HG03280 (cell line): ENCODE measurements at regions not wholly inside any gene's neighbourhood (a gene's known extent, or its start where the extent isn't known, plus 50 kb on each side); places are given as distances from the start of the nearest gene placed in this dataset.

Experiments used
- ATAC-seq: cut with Tn5 transposase; IDR thresholded peaks from one replicate; pipeline ENCODE4 v1.9.1; 2021; ENCODE audit warnings: mild to moderate bottlenecking, moderate library complexity; ENCODE audit not compliant: unreplicated experiment

- ATAC-seq = no peak
Observed at GRCh38 chr5:61777292-61777691, 445.2 kb downstream of the ZSWIM6 start.

- no peak for ATAC-seq
Observed at GRCh38 chr5:61779743-61780142, 447.7 kb downstream of the ZSWIM6 start.

- ATAC-seq = no peak
Observed at GRCh38 chr5:61783481-61783880, 451.4 kb downstream of the ZSWIM6 start.

GRCh38 chr5:61784341-61784740 lies 452.3 kb downstream of the ZSWIM6 start:
- ATAC-seq = no peak

GRCh38 chr5:61788548-61788947 lies 456.5 kb downstream of the ZSWIM6 start:
- no peak for ATAC-seq

GRCh38 chr5:61790007-61790406 lies 457.9 kb downstream of the ZSWIM6 start:
- ATAC-seq = no peak

- peak; percentile 95 for ATAC-seq
Observed at GRCh38 chr5:61790678-61791077, 458.6 kb downstream of the ZSWIM6 start.

- no peak for ATAC-seq
Observed at GRCh38 chr5:61796773-61797172, 464.7 kb downstream of the ZSWIM6 start.

- no peak for ATAC-seq
Observed at GRCh38 chr5:61800450-61800849, 468.4 kb downstream of the ZSWIM6 start.

GRCh38 chr5:61801174-61801573 lies 469.1 kb downstream of the ZSWIM6 start:
- ATAC-seq = no peak

- ATAC-seq = no peak
Observed at GRCh38 chr5:61802456-61802855, 470.4 kb downstream of the ZSWIM6 start.

GRCh38 chr5:61805101-61805500 lies 473.0 kb downstream of the ZSWIM6 start:
- ATAC-seq = no peak

GRCh38 chr5:61806491-61807020 lies 474.5 kb downstream of the ZSWIM6 start:
- no peak for ATAC-seq

- no peak for ATAC-seq
Observed at GRCh38 chr5:61808091-61808490, 476.0 kb downstream of the ZSWIM6 start.

GRCh38 chr5:61808909-61809308 lies 476.9 kb downstream of the ZSWIM6 start:
- no peak for ATAC-seq

GRCh38 chr5:61809651-61810050 lies 477.6 kb downstream of the ZSWIM6 start:
- ATAC-seq = no peak

GRCh38 chr5:61811052-61811451 lies 479.0 kb downstream of the ZSWIM6 start:
- ATAC-seq = no peak

GRCh38 chr5:61813361-61813760 lies 481.3 kb downstream of the ZSWIM6 start:
- no peak for ATAC-seq

GRCh38 chr5:61815339-61815738 lies 483.3 kb downstream of the ZSWIM6 start:
- no peak for ATAC-seq

GRCh38 chr5:61816146-61816545 lies 484.1 kb downstream of the ZSWIM6 start:
- ATAC-seq = no peak

- ATAC-seq = no peak
Observed at GRCh38 chr5:61816585-61817450, 484.8 kb downstream of the ZSWIM6 start.

- ATAC-seq = no peak
Observed at GRCh38 chr5:61817472-61818326, 485.6 kb downstream of the ZSWIM6 start.
